Stimulated activated CD4-positive, alpha-beta T cell treated with anti-CD3 and anti-CD28 coated beads, Interleukin-15, amount 100 ng/mL, for 1 hour (primary cell): ENCODE measurements at regions not wholly inside any gene's neighbourhood (a gene's known extent, or its start where the extent isn't known, plus 50 kb on each side); places are given as distances from the start of the nearest gene placed in this dataset.
"Not testable (repeated sequence)": the region's sequence is repeated elsewhere in the genome, so short reads cannot be mapped to it uniquely, and the experiment has no call there.

Experiments
- DNase-seq, 2 donors: peaks; one replicate each; pipeline ENCODE4 v3.0.0-alpha.2; 2020; ENCODE audit warnings: low read depth in 1 of 2, low spot score in 1 of 2

DNA sequence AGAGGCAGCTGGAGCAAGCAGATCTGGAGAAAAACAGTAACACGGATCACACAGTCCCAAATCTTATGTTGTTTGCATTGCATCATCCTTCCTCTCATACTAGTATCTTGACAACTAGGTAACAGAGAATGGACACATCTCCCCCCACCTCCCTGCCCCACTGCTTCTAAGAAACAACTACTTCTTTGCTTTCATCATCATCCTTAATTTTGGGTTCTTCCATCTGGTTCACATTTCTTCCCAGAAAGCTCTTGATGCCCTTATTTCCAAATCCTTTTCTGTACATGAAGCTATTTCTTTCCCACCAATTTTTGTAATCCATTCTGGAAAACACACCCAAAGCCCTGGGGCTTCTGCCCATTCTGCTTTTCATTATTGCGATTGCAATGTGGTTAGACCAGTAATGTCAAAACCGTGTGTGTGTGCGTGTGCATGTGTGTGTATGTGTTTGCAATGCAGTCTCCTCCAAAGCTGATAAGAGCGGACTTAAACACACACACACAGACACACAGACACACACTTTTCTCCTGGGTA is 254.7 kb upstream of the SLC30A5 start:
- DNase-seq: no peak

DNA sequence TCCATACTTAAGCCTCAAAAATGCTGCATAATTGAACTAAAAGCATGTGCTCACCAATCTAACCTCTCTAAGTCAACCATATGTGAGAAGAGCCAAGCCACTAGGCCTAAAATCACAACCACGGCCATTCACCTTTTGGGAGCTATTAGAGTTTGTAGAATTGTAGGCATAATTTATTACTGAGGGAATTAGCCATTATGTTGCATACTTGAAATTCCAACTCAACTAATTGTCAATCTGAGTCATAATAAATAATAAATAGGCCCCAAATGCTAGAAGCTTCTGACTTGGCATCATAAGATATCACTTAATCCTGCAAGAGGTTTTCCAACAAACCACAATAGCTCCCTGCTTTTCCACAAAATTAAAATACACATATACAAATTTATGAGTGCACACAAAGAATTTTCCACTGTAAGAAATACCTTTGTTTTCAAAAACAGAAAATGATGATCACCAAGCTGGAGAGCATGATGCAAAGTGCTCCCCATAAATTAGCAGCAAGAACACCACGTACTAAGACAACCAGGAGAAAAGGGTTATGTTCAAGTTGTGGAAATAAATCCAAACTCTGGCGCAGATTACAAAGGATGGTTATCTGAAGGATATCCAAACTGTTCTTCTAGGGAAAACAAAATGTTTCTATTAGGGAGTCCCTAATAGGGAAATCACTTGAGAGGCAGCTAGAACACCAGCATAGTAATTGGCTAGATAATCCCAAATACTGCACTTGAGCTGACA is 250.0 kb upstream of the SLC30A5 start:
- DNase-seq: no peak

DNA sequence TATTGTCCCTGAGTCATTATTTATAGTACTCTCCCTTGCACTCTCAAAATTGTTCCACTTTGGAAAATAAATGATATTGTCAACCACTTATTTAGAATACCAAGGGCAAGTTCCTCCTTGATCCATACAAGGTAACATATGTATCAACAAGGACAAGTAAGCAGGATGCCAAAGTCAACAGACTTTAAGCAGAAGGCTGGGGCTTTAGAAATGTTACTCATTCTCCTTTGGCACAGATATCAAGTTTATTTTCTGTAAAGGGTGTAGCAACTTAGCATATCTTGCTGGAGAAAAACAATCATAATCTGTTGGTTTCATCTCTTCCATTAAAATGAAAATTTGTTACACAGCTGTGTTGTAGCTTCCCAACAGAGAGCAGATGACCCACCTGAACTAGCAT is 248.7 kb upstream of the SLC30A5 start:
- DNase-seq: no peak

DNA sequence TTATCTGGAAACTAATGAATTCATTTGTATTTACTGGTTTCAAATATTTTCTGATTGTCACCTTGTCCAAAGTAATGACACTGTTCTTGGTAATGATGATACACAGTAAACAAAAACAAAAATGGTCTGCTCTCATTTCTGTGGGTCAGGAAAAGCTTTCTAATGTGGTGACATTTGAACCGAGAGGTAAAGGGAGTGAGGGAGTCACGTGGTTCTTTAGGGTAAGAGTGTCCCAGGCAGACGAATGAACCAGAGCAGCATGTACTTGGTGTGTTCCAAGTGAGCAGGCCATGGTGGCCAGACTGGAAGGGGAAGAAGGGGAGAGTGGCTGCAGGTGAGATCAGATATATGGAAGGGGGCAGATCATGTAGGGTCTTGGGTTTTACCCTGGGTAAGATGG is 247.0 kb upstream of the SLC30A5 start:
- DNase-seq: no peak

DNA sequence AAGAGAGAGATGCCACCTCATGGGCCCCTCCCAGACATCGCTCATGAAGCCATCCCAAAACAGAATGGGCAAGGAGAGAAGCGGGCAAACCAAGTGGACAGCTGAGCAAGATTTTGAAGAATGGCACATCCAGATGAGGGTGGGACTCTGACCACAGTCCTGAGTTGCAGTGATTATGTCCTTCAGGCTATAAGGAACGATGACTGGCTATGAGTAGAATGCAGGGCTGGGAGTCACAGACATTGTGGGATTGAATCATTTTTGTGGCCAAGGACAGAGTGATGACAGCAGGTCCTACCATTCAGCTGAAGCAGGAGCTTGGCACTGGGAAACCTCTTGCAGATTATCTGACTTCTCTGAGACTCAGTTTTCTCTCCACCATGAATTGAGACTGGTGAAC is 245.7 kb upstream of the SLC30A5 start:
- no peak for DNase-seq

DNA sequence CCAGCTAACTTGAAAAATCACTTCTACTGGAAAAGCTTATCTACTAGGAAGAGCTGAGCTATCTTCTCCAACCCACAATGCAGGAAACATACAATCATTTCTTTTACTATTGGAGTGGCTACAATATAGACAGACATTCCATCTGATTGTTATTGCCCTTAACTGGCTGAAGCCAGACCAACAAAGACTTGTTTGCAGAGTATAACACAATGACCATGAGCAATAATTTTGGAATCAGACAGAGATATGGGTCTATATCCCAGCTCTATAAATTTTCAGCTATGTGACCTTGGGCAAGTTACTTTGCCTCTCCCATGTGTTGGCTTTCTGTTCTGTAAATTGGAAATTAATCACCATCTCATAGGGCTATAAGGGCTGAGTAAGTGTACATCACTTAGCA is 244.7 kb upstream of the SLC30A5 start:
- DNase-seq: no peak

DNA sequence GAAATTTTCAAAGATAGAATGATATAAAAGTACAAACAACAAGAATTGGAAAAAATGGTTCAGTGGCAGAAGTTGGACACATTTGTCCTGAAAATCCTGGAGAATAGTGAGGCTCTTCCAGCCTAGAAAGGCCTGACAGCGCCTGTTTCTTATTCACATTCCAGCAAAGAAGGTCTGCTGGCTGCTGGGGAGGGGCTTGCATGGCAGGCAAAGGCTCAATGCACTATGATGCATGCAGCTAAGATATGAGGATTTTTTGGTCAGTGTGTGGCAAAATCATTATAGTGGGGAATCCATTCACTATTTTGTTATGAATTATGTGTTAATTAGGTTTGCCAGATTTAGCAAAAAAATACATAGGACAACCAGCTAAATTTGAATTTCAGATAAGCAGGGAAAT is 243.9 kb upstream of the SLC30A5 start:
- no peak for DNase-seq

DNA sequence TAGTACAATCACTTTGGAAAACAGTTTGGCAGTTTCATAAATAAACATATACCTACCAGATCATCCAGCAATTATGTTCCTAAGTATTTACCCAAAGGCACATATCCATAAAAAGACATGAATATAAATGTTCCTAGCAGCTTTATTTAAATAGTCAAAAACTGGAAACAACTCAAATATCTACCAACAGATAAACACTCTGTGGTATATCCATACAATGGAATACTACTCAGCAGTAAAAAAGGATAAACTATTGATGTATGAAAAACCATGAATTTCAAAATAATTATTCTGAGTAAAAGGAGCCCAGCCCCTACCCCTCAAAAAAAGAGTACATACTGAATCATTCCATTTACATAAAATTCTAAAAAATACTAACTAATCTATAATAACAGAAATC is 232.7 kb upstream of the SLC30A5 start:
- DNase-seq: no peak

DNA sequence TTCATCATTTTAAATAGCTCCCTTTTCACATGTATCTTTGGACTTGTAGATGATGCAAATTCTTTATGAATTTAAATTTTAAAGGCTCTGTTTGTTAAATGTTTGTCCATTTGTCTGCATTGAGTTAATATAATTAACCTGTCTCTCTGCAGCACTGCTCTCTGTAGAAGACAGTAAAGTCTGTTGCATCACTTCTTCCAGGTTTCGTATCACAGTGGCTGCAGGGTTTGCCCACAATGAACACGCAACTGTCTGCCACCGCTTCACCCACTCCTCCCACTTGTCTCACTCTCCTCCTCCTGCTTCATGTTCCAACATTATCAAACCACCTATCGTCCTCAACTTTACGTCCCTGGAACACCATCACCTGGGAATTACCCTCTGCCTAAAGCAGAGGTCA is 231.3 kb upstream of the SLC30A5 start:
- no peak for DNase-seq

DNA sequence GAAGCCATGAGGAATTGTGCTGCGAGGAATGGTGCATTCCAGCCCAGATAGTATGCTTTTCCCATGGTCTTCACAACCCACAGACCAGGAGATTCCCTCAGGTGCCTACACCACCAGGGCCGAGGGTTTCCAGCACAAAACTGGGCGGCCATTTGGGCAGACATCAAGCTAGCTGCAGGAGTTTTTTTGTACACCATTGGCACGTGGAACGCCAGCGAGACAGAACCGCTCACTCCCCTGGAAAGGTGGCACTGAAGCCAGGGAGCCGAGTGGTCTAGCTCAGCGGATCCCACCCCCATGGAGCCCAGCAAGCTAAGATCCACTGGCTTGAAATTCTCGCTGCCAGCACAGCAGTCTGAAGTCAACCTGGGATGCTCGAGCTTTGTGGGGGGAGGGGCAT is 228.6 kb upstream of the SLC30A5 start:
- DNase-seq: not testable (repeated sequence)

DNA sequence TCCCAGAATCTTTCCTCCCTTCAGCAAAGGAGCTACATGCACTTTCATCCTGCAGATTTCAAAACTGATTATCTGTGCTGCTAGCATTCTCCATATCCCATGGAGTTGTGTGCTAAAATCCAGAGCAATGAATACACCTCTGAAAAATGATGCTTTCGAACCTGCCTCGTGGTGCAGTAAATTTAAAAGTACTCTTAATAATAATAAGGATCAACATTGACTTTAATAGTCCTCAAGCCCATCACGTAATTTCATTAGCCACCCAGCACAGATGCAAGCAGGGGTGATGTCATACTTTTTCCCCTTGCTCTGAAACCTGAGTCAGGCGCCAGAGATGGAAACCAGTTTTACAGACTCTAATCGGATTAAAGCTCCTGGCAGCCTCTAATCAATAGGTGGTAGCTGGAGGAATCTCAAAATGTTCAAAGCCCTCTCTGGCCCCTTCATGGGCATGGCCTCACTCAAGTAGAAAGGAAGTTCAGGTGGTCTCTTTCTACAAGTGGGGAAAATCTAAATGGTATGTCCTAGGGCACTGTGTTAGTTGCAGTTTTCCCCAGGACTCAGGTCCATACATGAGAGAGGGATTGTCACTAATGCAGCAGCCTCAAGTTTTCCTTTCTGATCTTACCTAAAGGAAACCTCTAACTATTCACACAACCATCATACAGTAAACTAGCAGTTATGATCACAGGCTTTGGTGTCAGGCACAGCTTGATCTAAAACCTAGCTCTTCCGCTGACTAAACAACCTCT is 221.6 kb upstream of the SLC30A5 start:
- no peak for DNase-seq

DNA sequence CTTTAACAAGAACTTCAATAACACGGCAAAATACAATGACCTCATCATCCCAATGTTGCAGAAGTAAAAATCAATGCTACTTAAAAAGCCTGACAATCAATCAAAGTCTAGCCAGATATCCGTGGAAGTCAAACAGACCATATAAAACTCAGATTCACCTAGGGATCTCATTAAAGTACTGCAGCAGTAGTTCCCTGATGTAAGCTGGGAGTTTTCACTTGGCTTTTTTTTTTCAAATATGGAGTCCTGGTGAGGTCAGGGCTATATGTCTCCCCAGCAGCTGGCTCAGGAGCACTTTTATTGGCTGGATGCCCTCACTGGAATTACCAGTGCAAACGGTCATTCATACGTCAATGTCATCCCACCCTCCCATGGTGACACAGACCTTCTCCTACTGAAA is 220.6 kb upstream of the SLC30A5 start:
- DNase-seq: no peak

DNA sequence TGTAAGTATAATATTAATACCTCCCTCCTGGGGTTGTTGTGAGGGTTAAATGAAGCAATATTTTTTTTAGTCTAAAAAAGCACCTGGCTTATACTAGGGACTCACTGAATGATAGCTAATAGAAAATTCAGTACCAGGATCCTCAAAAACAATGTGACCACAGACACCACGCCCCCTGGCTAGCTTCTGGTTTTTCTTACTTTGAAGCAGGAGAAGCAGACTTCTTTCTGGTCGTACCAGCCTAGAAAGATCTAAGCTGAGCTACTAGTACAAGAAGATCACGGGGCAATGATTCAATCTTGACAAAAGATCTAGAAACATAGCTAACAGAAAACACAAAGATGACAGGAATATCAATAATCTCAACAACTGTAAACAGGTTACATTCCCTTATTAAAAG is 218.5 kb upstream of the SLC30A5 start:
- no peak for DNase-seq

DNA sequence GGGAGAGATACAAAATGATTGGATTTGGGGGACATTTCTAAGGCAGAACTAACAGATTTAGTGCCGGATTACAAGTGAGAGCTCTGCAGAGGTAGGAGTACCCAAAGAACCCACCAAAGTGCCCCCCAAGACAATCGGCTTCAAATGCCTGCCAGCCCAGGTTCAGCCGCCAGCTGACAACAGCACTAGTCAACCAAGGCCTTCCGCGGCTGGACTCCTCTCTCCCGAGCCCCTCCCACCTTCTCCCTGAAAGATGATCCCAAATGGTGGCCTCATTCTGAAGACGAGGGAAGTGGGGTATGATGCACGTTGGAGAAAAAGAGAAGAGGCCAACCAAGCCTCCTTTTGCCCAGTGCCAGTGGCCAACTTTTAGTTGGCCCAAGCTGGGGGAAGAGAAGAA is 210.4 kb upstream of the SLC30A5 start:
- no peak for DNase-seq

DNA sequence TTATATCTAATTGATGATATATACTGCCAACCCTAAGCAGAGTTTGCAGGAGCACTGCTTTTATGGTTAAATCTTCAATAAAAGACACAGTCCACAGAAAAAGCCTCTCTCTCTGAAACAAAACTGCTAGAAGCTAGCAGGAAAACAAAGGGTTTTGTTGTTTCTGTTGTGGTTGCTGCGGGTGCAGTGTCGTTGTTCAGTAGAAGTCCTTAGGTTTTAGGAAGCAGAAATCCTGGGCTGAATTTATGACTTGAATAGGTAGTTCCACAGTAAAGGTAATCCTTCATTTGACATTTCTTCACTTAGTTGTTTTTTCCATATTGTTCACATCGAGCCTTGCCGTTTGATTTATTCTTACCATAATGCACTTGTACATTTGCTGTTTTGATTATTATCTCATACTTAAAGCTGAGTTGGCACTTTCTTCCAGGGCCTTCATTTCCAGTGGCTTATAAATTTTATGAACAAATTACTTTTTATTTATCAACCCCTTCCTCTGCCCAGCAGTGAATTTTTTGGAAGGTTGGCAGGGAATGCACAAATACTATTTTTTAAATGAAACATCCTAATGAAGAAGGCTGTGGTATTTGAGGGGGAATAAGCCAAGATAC is 209.6 kb upstream of the SLC30A5 start:
- DNase-seq: no peak

DNA sequence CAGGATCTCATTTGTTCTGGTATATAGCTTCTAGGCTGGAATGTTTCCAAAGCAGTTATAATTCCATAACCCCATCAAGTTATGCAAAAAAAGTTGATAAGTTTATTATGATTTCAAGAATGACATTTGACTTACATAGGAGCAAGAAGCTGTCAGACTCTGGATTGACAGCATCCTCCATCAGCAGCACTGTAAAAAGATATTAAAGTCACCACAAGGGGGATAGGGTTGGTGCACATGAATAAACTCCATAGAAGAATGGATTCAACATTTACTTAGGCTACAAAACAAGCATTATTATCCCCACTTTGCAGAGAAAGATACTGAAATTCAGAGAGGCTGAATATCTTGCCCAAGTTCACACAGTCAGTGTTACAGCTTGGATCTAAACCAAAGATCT is 208.9 kb upstream of the SLC30A5 start:
- no peak for DNase-seq

DNA sequence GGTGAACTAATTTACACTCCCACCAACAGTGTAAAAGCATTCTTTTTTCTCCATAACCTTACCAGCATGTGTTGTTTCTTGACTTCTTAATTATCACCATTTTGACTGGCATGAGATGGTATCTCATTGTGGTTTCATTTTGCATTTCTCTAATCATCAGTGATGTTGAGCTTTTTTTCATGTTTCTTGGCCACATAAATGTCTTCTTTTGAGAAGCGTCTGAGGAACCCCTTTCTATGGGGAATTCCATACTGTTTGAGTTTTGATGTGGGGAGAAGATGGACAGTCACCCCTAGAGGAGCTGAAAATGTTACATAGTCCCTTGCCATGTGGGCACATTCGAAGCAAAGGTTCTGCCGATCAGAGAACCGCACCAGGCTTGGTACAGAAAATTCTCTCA is 207.0 kb upstream of the SLC30A5 start:
- no peak for DNase-seq

DNA sequence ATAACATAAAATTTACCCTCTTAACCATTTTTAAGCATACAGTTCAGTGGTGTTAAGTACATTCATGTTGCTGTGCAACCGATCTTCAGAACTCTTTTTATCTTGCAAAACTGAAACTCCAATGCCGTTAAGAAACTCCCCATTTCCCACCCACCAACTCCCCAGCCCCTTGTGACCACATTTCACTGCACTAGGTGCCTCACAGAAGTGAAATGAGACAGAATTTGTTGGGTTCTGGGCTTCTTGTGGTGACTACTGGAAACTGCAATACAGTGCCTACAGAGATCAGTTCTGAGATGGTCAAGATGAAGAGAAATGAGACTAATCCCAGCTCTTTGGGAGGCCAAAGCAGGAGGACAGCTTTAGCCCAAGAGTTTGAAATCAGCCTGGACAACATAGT is 202.1 kb upstream of the SLC30A5 start:
- DNase-seq: peak in 1 of 2 donors; percentile 1

DNA sequence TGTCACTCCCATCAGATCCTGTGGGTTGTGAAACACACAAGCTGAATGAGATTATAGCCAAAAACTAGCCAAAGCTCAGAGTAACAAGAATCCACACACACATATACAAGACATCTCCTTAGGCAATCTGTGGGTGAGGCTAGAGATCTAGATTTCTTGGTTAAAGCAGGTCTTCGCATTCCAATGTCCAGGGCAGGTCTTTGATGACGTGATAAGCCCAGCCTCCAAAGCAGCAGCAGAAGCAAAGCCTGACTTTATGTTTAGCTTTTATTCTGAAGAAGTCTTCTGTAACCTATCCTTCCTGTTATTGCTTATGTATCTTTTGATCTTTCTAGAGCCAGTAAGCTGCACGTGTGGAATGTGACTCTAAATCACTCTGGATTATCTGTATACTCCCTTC is 199.1 kb upstream of the SLC30A5 start:
- no peak for DNase-seq

DNA sequence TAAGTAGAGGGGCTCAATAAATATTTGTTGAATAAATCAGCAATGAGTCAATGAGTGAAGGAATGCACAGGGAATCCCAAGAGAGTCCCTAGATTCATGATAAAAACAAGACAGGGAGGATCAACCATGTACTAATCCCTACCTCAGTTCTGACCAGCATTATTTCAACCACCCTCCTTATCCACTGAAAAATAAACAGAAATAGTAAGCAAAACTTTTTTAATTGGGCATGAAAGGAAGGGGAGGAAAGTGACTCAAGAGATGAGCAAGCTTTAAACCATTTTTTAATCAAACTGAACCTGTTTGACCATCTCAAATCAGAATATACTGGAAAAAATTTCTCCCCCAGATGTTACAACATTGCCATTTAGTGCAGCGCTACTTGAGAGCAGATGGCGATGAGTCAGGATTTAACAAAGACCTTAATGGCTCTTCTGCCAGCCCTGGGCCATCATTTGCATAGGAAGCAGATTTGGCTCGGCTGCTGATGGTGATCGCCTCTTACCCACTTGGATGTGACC is 194.8 kb upstream of the SLC30A5 start:
- no peak for DNase-seq

DNA sequence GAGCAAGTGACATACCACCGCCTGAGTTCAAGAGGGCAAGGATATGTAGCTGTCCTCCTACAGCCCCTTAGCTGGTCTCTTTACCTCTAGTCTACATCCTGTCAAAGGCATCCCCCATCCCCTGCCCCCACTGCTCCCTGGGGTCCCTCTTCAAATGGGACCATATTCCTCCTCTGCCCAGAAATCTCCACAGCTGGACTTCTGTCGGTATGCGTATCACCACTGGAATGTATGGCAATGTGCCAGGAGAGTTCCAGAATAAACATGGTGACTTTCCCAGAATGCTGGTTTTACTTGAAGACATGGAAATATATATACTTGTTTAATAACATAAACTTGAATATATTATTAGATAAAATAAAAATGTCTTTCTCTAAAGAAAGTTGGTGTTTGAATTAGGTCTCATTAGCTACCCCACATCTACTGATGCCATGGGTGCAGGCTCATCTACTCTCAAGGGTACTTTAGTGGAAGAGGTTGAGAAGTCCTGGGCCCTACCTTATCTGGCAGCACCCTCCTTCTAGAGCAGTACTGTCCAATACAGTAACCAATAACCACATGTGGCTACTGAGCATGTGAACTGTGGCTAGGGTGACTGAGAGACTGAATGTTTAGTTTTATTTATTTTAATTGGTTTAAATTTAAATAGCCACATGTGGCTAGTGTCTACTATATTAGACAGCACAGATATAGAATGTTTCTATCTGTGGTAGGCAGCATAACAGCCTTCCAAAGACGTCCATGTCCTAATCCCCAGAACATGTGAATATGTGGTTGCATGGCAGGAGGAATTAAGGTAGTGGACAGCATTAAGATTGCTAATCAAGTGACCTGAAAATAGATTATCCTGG is 181.7 kb upstream of the SLC30A5 start:
- no peak for DNase-seq
